ENCODE measurements at regions not wholly inside any gene's neighbourhood (a gene's known extent, or its start where the extent isn't known, plus 50 kb on each side); places are given as distances from the start of the nearest gene placed in this dataset.

GRCh38 chr15:35141743-35142471, 56.8 kb upstream of the NANOGP8 start:
- TF ChIP-seq GATA2 (IDR thresholded peaks at IDR 0.05; ENCODE audit: low read depth, low read length) (no peak), GATA3 (IDR thresholded peaks at IDR 0.05; ENCODE audit: low read depth, low read length) (no peak)

Data from SH-SY5Y (cell line).